Omental fat pad (tissue), 3 donors: ENCODE measurements at regions not wholly inside any gene's neighbourhood (a gene's known extent, or its start where the extent isn't known, plus 50 kb on each side); places are given as distances from the start of the nearest gene placed in this dataset.
"Not testable (repeated sequence)": the region's sequence is repeated elsewhere in the genome, so short reads cannot be mapped to it uniquely, and the experiment has no call there.

Experiments
- ATAC-seq: fragments of 150-250 bp; one replicate; pipeline ENCODE4 v1.9.1; 2016; ENCODE audit warnings: mild to moderate bottlenecking, moderate library complexity; ENCODE audit not compliant: low FRiP score
- DNase-seq: peaks from one replicate; pipeline ENCODE4 v3.0.0-alpha.2; 2019; ENCODE audit warnings: low spot score
- CTCF ChIP-seq, 3 donors: fragments of 450-650 bp; IDR thresholded peaks; one replicate each; pipeline ENCODE4 v1.5.1; 2016 to 2017; ENCODE audit warnings: antibody characterized with exemption in 3 of 3, mild to moderate bottlenecking in 3 of 3, moderate library complexity in 2 of 3

- TF ChIP-seq CTCF (IDR thresholded peaks at IDR 0.05) = no peak
- DNase-seq (no peak), ATAC-seq (no peak)
These were observed 465.0 kb downstream of the CNTN3 start for GRCh38 chr3:74149466-74149865.

- DNase-seq (no peak), ATAC-seq (no peak)
- TF ChIP-seq CTCF (IDR thresholded peaks at IDR 0.05) = no peak
These were observed 469.2 kb downstream of the CNTN3 start for GRCh38 chr3:74145277-74145676.

- ATAC-seq (no peak), DNase-seq (no peak)
- no peak for TF ChIP-seq CTCF (IDR thresholded peaks at IDR 0.05)
These were observed 474.8 kb downstream of the CNTN3 start for GRCh38 chr3:74139648-74140047.

- no peak for TF ChIP-seq CTCF (IDR thresholded peaks at IDR 0.05)
- DNase-seq = no peak
- ATAC-seq = no peak
These were observed 476.7 kb downstream of the CNTN3 start for GRCh38 chr3:74137790-74138189.

- TF ChIP-seq CTCF (IDR thresholded peaks at IDR 0.05) = no peak
- DNase-seq (no peak), ATAC-seq (no peak)
These were observed 478.7 kb downstream of the CNTN3 start for GRCh38 chr3:74135808-74136207.

GRCh38 chr3:74134831-74135230 is 479.6 kb downstream of the CNTN3 start:
- DNase-seq (no peak), ATAC-seq (no peak)
- no peak for TF ChIP-seq CTCF (IDR thresholded peaks at IDR 0.05)

GRCh38 chr3:74131546-74132328 is 482.7 kb downstream of the CNTN3 start:
- not testable (repeated sequence) for DNase-seq, ATAC-seq
